Ascending aorta (tissue), 2 donors: ENCODE measurements at regions not wholly inside any gene's neighbourhood (a gene's known extent, or its start where the extent isn't known, plus 50 kb on each side); places are given as distances from the start of the nearest gene placed in this dataset.

Source experiments
- DNase-seq, 2 donors: peaks; one replicate each; pipeline ENCODE4 v3.0.0-alpha.2; 2019; ENCODE audit warnings: low spot score in 2 of 2
- H3K27ac ChIP-seq, 2 donors: fragments of 200-600 bp; sonication (generic); one replicate each; pipeline ENCODE4 v1.5.1; 2016 to 2017; ENCODE audit warnings: mild to moderate bottlenecking in 1 of 2
- H3K27me3 ChIP-seq: fragments of 200-600 bp; sonication (generic); one replicate; pipeline ENCODE4 v1.5.1; 2017
- H3K36me3 ChIP-seq, 2 donors: fragments of 200-600 bp; sonication (generic); one replicate each; pipeline ENCODE4 v1.5.1; 2016
- H3K4me1 ChIP-seq, 2 donors: fragments of 200-600 bp; sonication (generic); one replicate each; pipeline ENCODE4 v1.5.1; 2016 to 2017; ENCODE audit warnings: mild to moderate bottlenecking in 1 of 2
- H3K4me3 ChIP-seq, 2 donors: fragments of 200-600 bp; sonication (generic); one replicate each; pipeline ENCODE4 v1.5.1; 2016 to 2017; ENCODE audit warnings: mild to moderate bottlenecking in 1 of 2
- H3K9me3 ChIP-seq, 2 donors: fragments of 200-600 bp; sonication (generic); one replicate each; pipeline ENCODE4 v1.5.1; 2016
- CTCF ChIP-seq, 3 experiments: fragments of 200-600 bp in 2 of 3; fragments of 450-650 bp in 1 of 3; sonication (generic) in 2 of 3; IDR thresholded peaks; one replicate each; pipeline ENCODE4 v1.5.1; 2016 to 2019; ENCODE audit warnings: antibody characterized with exemption in 3 of 3, mild to moderate bottlenecking in 1 of 3, moderate library complexity in 1 of 3
- intact Hi-C: fragments of 100-400 bp; cut with DNase I; formaldehyde crosslinking; loops from one replicate; pipeline ENCODE4 v1.15.1; 2023

DNA sequence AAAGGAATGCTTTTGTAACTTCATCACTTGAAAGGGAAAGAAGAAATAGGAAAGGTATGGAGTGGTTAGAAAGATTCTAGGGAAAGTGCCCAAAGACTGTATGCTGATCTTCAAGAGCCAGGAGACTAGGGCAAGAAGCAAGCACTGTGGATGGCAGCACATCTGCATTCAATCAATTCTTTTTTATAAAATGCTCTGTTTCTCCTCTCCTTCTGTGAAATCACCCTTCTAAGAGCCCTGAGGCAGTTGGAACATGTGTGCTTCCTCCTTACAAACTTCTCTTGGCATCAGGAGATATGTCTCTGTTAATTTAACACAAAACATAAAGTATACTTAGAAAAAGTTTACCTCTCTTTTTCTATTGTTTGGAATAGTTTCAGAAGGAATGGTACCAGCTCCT, 1162.2 kb upstream of the GJE1 start:
- Histone ChIP-seq H3K36me3 (no peaks in the 10 kb centered on the region), H3K9me3 (peaks cover 0 to 9% of the 10 kb centered on the region in 2 donors), H3K27ac (no peak overlapping the region), H3K4me1 (no peaks in the 10 kb centered on the region), H3K4me3 (no peak overlapping the region), H3K27me3 (no peaks in the 10 kb centered on the region)
- TF ChIP-seq CTCF (IDR thresholded peaks at IDR 0.05), result no peak
- intact Hi-C loops, result no loop called here
- DNase-seq, result no peak

DNA sequence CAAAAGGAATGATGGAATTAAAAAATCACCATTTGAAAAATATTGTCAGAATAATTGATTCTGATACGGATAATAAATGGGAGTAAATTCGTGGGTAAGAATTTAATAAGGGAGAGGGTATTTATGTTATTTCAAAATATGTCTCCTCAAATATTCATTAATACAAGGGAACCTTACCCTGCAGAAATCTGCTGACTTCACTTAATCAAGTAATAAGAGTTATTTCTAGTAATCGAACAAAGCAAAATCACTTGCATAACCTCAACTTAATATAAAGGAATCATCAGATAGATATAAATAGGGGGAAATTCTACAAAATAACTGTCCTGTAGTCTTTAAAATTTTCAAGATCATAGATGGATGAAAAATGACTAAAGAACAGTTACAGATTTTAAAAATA, 1164.7 kb upstream of the GJE1 start:
- Histone ChIP-seq H3K9me3 (peaks cover 0 to 9% of the 10 kb centered on the region in 2 donors), H3K27me3 (no peaks in the 10 kb centered on the region), H3K4me1 (no peaks in the 10 kb centered on the region), H3K4me3 (no peak overlapping the region), H3K27ac (no peak overlapping the region), H3K36me3 (no peaks in the 10 kb centered on the region)
- no peak for TF ChIP-seq CTCF (IDR thresholded peaks at IDR 0.05)
- DNase-seq, result no peak
- intact Hi-C loops, result no loop called here

- Histone ChIP-seq H3K4me1 (no peaks in the 10 kb centered on the region), H3K36me3 (no peaks in the 10 kb centered on the region), H3K27ac (no peak overlapping the region), H3K9me3 (peaks cover 0 to under 1% of the 10 kb centered on the region in 2 donors), H3K27me3 (no peaks in the 10 kb centered on the region), H3K4me3 (no peak overlapping the region)
- no peak for TF ChIP-seq CTCF (IDR thresholded peaks at IDR 0.05)
- DNase-seq, result no peak
- intact Hi-C loops, result no loop called here
Measured at GRCh38 chr6:140966676-140967075, 1166.0 kb upstream of the GJE1 start.

DNA sequence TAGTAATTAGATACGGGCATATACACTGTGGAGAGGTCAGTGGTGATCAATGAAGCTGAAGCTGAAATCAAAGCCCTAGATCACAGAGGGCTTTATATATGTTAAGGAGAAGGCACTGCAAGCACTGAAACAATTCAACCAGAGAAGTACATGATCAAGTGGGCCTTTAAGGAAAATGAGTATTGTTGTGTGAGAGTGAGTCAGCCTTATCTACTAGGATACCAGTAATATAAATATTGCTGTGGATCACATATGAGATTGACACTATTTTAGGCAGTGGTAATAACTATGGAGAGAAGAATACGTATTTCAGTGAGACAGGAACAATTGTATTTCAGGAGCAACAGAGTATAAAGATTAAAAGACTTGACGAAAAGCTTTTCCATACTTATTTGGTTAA, 1172.2 kb upstream of the GJE1 start:
- no peaks in the 10 kb centered on the region for H3K36me3 ChIP-seq
- H3K27me3 ChIP-seq, result no peaks in the 10 kb centered on the region
- H3K4me1 ChIP-seq, result no peaks in the 10 kb centered on the region
- DNase-seq, result no peak
- no peak overlapping the region for H3K4me3 ChIP-seq
- H3K27ac ChIP-seq, result no peak overlapping the region
- H3K9me3 ChIP-seq, result no peaks in the 10 kb centered on the region
- intact Hi-C loops, result no loop called here
- no peak for TF ChIP-seq CTCF (IDR thresholded peaks at IDR 0.05)

GRCh38 chr6:140957386-140957785, 1175.3 kb upstream of the GJE1 start:
- Histone ChIP-seq H3K27me3 (no peaks in the 10 kb centered on the region), H3K9me3 (no peaks in the 10 kb centered on the region), H3K4me1 (no peaks in the 10 kb centered on the region), H3K36me3 (no peaks in the 10 kb centered on the region), H3K27ac (no peak overlapping the region), H3K4me3 (no peak overlapping the region)
- no peak for DNase-seq
- intact Hi-C loops, result no loop called here
- no peak for TF ChIP-seq CTCF (IDR thresholded peaks at IDR 0.05)
